GM10266 (cell line): ENCODE measurements at regions not wholly inside any gene's neighbourhood (a gene's known extent, or its start where the extent isn't known, plus 50 kb on each side); places are given as distances from the start of the nearest gene placed in this dataset.

Source experiments
- DNase-seq: peaks from one replicate; pipeline ENCODE4 v3.0.0; 2012; ENCODE audit errors: extremely low spot score
- CTCF ChIP-seq: IDR thresholded peaks from 2 replicates; pipeline ENCODE4 v1.5.1; 2012; ENCODE audit warnings: mild to moderate bottlenecking, low read depth; ENCODE audit not compliant: control insufficient read depth, insufficient read depth; ENCODE audit errors: missing control alignments

DNA sequence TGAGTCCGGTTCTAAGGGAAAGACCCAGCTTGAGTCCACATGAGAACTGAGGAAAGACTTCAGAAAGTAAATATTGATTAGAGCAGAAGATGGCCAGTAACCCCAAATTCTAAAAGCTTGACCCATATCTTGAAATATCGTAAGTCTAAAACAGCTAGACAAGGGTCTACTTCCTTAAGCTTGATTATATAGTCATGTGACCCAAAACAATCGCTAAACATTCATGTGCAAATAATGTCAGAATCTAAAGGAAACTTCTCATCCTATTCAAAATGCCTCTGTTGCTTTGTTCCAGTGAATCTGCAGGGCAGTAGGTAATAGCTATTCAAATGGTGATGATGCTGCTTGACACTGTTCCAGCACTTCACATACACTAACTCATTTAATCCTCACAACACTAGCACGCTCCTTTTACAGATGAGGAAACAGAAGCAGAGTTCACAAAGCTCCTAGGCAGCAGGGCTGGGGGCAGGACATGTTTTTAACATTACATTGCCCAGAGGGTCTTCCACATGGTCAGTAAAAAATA is 52.6 kb downstream of the TCF20 start:
- TF ChIP-seq CTCF = no peak
- no peak for DNase-seq

GRCh38 chr22:42217019-42217751 is 53.3 kb downstream of the TCF20 start:
- TF ChIP-seq CTCF = no peak
- peak; percentile 27 for DNase-seq

DNA sequence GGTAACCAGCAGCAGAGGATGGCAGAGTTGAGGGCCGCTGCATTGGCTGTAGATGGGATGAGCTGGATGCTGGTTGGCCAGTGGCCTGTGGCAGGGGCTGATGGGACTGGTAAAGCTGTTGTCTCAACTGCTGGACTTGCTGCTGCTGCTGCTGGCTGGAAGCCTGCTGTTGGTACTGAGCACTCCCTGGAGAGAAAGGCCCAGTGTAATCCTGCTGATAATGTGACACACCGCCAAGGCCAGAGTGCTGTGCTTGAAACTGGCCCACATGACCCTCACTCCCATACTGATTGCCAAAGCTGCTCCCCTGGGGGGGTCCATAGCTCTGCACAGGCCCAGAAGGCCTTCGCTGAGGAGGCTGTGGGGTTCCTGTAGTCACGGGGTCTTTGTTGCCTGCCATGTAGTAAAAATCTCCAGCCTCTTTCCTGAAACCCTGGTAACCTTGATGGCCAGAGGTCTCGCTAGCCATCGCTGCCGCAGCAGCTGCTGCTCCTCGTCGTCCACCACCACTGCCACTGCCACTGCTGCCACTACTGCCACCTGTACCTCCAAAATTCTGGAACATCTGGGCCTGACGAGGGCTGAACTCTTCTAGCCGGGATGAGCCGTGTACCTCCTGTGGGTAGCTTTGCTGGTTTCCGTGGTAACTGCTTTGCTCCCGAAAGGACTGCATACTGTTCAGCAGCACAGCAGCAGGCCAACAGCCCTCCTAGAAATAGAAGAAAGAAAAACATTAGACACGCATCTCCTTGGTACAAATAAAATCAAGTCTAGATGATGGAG is 55.6 kb downstream of the TCF20 start:
- TF ChIP-seq CTCF = no peak
- no peak for DNase-seq

- no peak for DNase-seq
- no peak for TF ChIP-seq CTCF
Observed at GRCh38 chr22:42208362-42208761, 62.1 kb downstream of the TCF20 start.

GRCh38 chr22:42207918-42208317 is 62.5 kb downstream of the TCF20 start:
- TF ChIP-seq CTCF = no peak
- no peak for DNase-seq

GRCh38 chr22:42203609-42204008 is 66.8 kb downstream of the TCF20 start:
- no peak for DNase-seq

More at GRCh38 chr22:42203609-42204008, 66.8 kb downstream of the TCF20 start:
- no peak for TF ChIP-seq CTCF
